SJCRH30 (cell line): ENCODE measurements at regions not wholly inside any gene's neighbourhood (a gene's known extent, or its start where the extent isn't known, plus 50 kb on each side); places are given as distances from the start of the nearest gene placed in this dataset.

Source experiments
- DNase-seq, 2 experiments: peaks; one replicate each; pipeline ENCODE4 v3.0.0-alpha.2; 2015 to 2020
- H3K27ac ChIP-seq: fragments of 250-450 bp; sonication (Bioruptor Pico); 2 replicates; pipeline ENCODE4 v1.5.1; 2020; ENCODE audit warnings: mild to moderate bottlenecking, moderate library complexity
- H3K27me3 ChIP-seq: fragments of 250-450 bp; sonication (Bioruptor Pico); 2 replicates; pipeline ENCODE4 v1.5.1; 2020; ENCODE audit warnings: mild to moderate bottlenecking, moderate library complexity
- H3K36me3 ChIP-seq: fragments of 250-450 bp; sonication (Bioruptor Pico); 2 replicates; pipeline ENCODE4 v1.5.1; 2020; ENCODE audit warnings: mild to moderate bottlenecking, moderate library complexity
- H3K4me1 ChIP-seq: fragments of 250-450 bp; sonication (Bioruptor Pico); 2 replicates; pipeline ENCODE4 v1.5.1; 2020; ENCODE audit warnings: mild to moderate bottlenecking, moderate library complexity
- H3K4me3 ChIP-seq: fragments of 250-450 bp; sonication (Bioruptor Pico); 2 replicates; pipeline ENCODE4 v1.5.1; 2020; ENCODE audit warnings: mild to moderate bottlenecking, moderate library complexity
- H3K9me3 ChIP-seq: fragments of 250-450 bp; sonication (Bioruptor Pico); replicated peaks from 2 replicates; pipeline ENCODE4 v1.5.1; 2020; ENCODE audit warnings: mild to moderate bottlenecking, moderate library complexity

DNA sequence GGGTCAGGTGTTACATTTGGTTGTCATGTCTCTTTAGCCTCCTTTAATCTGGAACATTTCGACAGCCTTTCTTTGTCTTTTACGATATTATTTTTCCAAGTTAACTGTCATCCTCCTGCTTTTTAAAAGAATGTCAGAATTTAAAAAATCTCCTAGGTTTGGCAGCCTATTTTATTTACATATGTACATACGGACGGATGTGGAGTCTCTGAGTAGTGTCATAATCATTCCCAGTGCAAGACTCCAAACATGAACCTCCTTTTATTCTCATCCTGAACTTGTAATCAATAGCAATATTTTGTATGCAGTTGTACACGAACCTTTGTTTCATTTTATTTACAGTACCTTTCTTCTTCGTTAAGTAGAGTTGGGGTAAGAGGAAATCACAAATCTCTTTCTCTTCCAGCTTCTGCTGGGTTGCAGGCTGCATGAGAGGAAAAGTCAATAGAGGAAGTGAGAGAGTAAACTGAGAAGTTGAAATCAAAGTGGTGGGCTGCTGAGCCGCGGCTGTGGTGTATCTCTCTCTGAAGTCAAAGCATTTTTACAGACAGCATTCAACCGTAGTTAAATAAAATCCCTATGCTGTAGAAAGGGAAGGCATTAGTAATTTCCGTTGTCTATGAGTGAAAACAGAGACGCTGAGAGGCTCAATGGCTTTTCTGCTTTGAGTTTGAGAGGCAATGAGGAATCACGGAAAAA lies 53.9 kb upstream of the RPS6KA3 start:
- Histone ChIP-seq H3K4me1 (no peaks in the 10 kb centered on the region), H3K4me3 (no peak overlapping the region), H3K27ac (no peak overlapping the region), H3K36me3 (no peaks in the 10 kb centered on the region), H3K27me3 (no peaks in the 10 kb centered on the region), H3K9me3 (no peaks in the 10 kb centered on the region)
- no peak for DNase-seq

DNA sequence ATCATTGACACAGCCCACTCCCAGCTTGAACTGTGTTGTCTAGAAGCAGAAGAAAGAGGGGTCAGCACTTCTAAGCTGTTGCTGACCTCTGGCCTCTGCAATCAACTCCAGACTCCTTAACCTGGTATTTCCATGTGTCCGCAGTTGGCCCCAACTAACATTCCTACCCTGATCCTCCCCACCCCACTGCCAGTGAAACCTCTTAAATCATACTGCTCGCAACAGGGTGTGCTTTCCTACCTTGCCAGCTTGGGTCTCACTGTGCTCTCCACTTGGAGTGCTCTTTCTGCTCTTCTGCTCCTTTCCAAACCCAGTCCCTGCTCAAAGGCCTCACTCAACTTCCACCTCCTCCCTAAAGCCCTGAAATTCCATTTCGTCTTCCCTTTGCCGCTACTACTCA lies 52.3 kb upstream of the RPS6KA3 start:
- no peak for DNase-seq
- no peaks in the 10 kb centered on the region for H3K36me3 ChIP-seq
- no peaks in the 10 kb centered on the region for H3K9me3 ChIP-seq
- H3K27ac ChIP-seq = no peak overlapping the region
- no peak overlapping the region for H3K4me3 ChIP-seq
- no peaks in the 10 kb centered on the region for H3K27me3 ChIP-seq
- H3K4me1 ChIP-seq = no peaks in the 10 kb centered on the region

DNA sequence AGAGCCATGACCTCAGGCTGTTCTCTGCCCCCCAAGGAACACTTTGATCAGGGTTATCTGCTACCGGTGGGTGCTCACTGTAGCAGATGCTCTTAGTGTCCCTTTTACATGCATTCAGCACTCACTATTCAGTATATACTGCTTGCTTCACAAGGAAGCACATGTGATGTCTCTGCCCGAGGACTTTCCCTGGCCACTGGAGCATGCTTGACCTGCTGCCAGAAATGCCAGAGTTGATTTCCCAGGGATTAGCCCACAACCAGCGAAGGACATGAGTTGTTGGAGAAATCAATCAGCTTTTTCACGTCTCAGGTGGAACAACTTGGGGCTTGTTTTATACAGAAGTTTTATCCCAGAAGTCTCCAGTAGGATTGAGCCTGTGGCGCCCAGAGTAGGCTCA lies 51.2 kb upstream of the RPS6KA3 start:
- Histone ChIP-seq H3K9me3 (no peaks in the 10 kb centered on the region), H3K27ac (no peak overlapping the region), H3K4me1 (no peaks in the 10 kb centered on the region), H3K27me3 (no peaks in the 10 kb centered on the region), H3K4me3 (no peak overlapping the region), H3K36me3 (no peaks in the 10 kb centered on the region)
- no peak for DNase-seq
